SH-SY5Y (cell line): ENCODE measurements at regions not wholly inside any gene's neighbourhood (a gene's known extent, or its start where the extent isn't known, plus 50 kb on each side); places are given as distances from the start of the nearest gene placed in this dataset.

Source experiments
- GATA2 ChIP-seq: IDR thresholded peaks from 2 replicates; pipeline ENCODE4 v1.6.1; 2011; ENCODE audit warnings: mild to moderate bottlenecking, low read depth, low read length
- GATA3 ChIP-seq: IDR thresholded peaks from 2 replicates; pipeline ENCODE4 v1.6.1; 2011; ENCODE audit warnings: low read depth, mild to moderate bottlenecking, low read length, moderate library complexity

- TF ChIP-seq GATA2: no peak
- no peak for TF ChIP-seq GATA3
Observed at GRCh38 chr7:118757066-118757465, 532.6 kb downstream of the ANKRD7 start.
